DND-41 (cell line): ENCODE measurements at regions not wholly inside any gene's neighbourhood (a gene's known extent, or its start where the extent isn't known, plus 50 kb on each side); places are given as distances from the start of the nearest gene placed in this dataset.

Experiments
- CTCF ChIP-seq: IDR thresholded peaks from 2 replicates; pipeline ENCODE4 v1.5.1; 2012; ENCODE audit warnings: borderline replicate concordance, low read length, moderate library complexity, mild to moderate bottlenecking; ENCODE audit not compliant: poor library complexity, severe bottlenecking; ENCODE audit errors: extremely low read depth
- EZH2 ChIP-seq: IDR thresholded peaks from 3 replicates; pipeline ENCODE4 v1.6.1; 2012; ENCODE audit warnings: borderline replicate concordance, low read depth, mild to moderate bottlenecking, moderate library complexity, low read length, inconsistent platforms; ENCODE audit not compliant: severe bottlenecking

GRCh38 chr1:164950541-164950986, 391.6 kb downstream of the PBX1 start:
- no peak for TF ChIP-seq CTCF
- no peak for TF ChIP-seq EZH2
